Tibial artery (tissue), 4 donors: ENCODE measurements at regions not wholly inside any gene's neighbourhood (a gene's known extent, or its start where the extent isn't known, plus 50 kb on each side); places are given as distances from the start of the nearest gene placed in this dataset.

ENCODE experiments used
- DNase-seq, 2 donors: peaks; one replicate each; pipeline ENCODE4 v3.0.0-alpha.2; 2019
- H3K27ac ChIP-seq, 2 donors: fragments of 200-600 bp; sonication (generic) in 1 of 2; 1 replicate in 1 of 2; 2 replicates in 1 of 2; pipeline ENCODE4 v1.5.1; 2018 to 2019; ENCODE audit warnings: mild to moderate bottlenecking in 1 of 2
- H3K27me3 ChIP-seq, 2 donors: fragments of 200-600 bp; sonication (generic) in 1 of 2; one replicate each; pipeline versions ENCODE4 v1.5.1 to v1.6.0; 2016 to 2019
- H3K36me3 ChIP-seq, 3 donors: fragments of 200-600 bp; sonication (generic) in 2 of 3; one replicate each; pipeline ENCODE4 v1.5.1; 2016 to 2019; ENCODE audit warnings: mild to moderate bottlenecking in 2 of 3
- H3K4me1 ChIP-seq, 4 donors: fragments of 200-600 bp; sonication (generic) in 2 of 4; 1 replicate in 3 of 4; 2 replicates in 1 of 4; pipeline ENCODE4 v1.5.1; 2016 to 2019
- H3K4me3 ChIP-seq, 2 donors: fragments of 200-600 bp; sonication (generic) in 1 of 2; 1 replicate in 1 of 2; 2 replicates in 1 of 2; pipeline ENCODE4 v1.5.1; 2018 to 2019; ENCODE audit warnings: mild to moderate bottlenecking in 2 of 2
- H3K9me3 ChIP-seq, 3 donors: fragments of 200-600 bp; sonication (generic) in 1 of 3; one replicate each; pipeline ENCODE4 v1.5.1; 2016 to 2019
- intact Hi-C: fragments of 100-400 bp; cut with DNase I; formaldehyde crosslinking; loops from one replicate; pipeline ENCODE4 v1.15.0; 2023; ENCODE audit warnings: low total_unique reads
- TF ChIP-seq, protein P1 (sequence below), 2 experiments: fragments of 200-600 bp in 1 of 2; fragments of 450-650 bp in 1 of 2; IDR thresholded peaks; one replicate each; pipeline ENCODE4 v1.5.1; 2017 to 2019; ENCODE audit warnings: antibody characterized with exemption in 2 of 2, mild to moderate bottlenecking in 1 of 2, moderate library complexity in 1 of 2

DNA sequence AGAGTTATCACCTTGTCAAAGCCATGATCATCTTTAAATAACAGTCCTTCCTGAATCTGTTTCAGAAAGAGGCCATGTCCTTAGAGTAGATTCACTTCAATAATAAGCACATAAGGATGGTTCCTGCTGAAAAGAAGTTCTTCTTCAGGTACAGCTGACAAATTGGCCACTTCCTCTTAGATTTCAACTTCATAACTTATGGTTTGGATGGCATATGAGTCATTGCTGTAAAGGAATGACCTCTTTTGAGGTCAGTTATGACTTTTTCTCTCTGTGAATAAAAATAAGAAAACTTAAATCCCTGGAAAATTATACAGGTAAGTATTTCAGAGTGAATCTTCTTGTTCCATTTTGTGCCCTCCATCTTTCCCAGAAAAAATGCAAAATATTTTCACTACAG lies 555.3 kb upstream of the ZNF462 start:
- no peaks in the 10 kb centered on the region for H3K27me3 ChIP-seq
- H3K36me3 ChIP-seq, result no peaks in the 10 kb centered on the region
- DNase-seq, result no peak
- H3K4me1 ChIP-seq, result no peaks in the 10 kb centered on the region
- H3K9me3 ChIP-seq, result no peaks in the 10 kb centered on the region
- intact Hi-C loops, result no loop called here
- no peak overlapping the region for H3K27ac ChIP-seq
- TF ChIP-seq, protein P1, sequence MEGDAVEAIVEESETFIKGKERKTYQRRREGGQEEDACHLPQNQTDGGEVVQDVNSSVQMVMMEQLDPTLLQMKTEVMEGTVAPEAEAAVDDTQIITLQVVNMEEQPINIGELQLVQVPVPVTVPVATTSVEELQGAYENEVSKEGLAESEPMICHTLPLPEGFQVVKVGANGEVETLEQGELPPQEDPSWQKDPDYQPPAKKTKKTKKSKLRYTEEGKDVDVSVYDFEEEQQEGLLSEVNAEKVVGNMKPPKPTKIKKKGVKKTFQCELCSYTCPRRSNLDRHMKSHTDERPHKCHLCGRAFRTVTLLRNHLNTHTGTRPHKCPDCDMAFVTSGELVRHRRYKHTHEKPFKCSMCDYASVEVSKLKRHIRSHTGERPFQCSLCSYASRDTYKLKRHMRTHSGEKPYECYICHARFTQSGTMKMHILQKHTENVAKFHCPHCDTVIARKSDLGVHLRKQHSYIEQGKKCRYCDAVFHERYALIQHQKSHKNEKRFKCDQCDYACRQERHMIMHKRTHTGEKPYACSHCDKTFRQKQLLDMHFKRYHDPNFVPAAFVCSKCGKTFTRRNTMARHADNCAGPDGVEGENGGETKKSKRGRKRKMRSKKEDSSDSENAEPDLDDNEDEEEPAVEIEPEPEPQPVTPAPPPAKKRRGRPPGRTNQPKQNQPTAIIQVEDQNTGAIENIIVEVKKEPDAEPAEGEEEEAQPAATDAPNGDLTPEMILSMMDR (IDR thresholded peaks at IDR 0.05), result no peak
- no peak overlapping the region for H3K4me3 ChIP-seq

DNA sequence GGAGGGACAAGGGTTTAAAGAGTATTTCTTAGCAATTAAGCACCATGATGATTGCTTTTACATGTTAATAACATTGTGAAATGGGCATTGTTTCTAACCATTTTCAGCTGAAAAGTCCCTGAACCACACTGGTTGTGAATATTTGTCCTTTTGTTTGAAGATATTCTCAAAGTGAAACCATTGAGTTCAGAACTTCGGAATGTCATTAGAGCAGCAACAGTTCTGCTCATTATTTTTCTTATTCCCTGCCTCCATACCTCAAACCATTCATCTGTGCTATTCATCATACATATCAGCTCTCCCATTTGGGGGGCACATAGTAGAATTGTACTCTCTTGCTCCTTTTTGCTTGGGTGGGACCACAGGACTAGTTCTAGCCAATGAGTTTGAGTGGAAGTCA lies 553.0 kb upstream of the ZNF462 start:
- TF ChIP-seq, protein P1 (IDR thresholded peaks at IDR 0.05), result no peak
- Histone ChIP-seq H3K27ac (no peak overlapping the region), H3K36me3 (no peaks in the 10 kb centered on the region), H3K9me3 (no peaks in the 10 kb centered on the region), H3K27me3 (no peaks in the 10 kb centered on the region), H3K4me3 (no peak overlapping the region), H3K4me1 (no peaks in the 10 kb centered on the region)
- intact Hi-C loops, result no loop called here
- no peak for DNase-seq

DNA sequence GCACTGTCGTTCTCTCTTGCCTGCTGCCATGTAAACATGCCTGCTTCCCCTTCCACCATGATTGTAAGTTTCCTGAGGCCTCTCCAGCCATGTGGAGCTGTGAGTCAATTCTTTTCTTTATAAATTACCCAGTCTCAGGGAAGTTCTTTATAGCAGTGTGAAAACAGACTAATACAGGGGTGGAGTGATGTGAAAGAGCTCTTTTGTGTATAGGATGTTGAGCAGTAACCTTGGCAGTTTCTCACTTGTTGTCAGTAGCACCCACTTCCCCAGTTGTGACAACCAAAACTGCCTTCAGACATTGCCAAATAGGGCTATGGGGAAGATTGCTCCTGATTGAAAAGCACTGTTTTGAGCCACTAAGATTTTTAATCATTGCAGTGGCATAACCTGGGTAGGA lies 552.2 kb upstream of the ZNF462 start:
- H3K9me3 ChIP-seq, result no peaks in the 10 kb centered on the region
- H3K36me3 ChIP-seq, result no peaks in the 10 kb centered on the region
- no peaks in the 10 kb centered on the region for H3K4me1 ChIP-seq
- intact Hi-C loops, result no loop called here
- H3K27me3 ChIP-seq, result no peaks in the 10 kb centered on the region
- no peak overlapping the region for H3K4me3 ChIP-seq
- no peak for DNase-seq
- TF ChIP-seq, protein P1 (IDR thresholded peaks at IDR 0.05), result no peak
- H3K27ac ChIP-seq, result no peak overlapping the region

DNA sequence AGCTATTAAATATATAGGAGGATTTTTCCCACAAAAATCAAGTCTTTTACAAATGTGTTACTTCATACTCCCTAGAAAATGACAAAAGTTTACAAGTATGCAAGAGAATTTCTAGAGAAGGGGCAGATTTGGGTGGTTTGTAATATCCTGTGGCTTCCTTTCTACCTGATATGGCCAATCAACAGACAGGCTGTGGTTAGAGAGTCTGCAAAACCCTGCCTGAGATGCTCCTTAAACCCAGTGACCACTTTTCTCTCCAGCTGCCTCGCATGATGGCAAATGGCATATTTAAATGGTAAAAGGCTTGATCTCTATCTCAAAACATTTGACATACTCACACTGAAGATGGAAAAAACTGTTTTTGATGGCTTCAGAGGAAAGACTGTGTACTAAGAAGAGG lies 550.1 kb upstream of the ZNF462 start:
- Histone ChIP-seq H3K9me3 (no peaks in the 10 kb centered on the region), H3K4me1 (no peaks in the 10 kb centered on the region), H3K4me3 (no peak overlapping the region), H3K27ac (no peak overlapping the region), H3K36me3 (no peaks in the 10 kb centered on the region), H3K27me3 (no peaks in the 10 kb centered on the region)
- TF ChIP-seq, protein P1 (IDR thresholded peaks at IDR 0.05), result no peak
- intact Hi-C loops, result no loop called here
- no peak for DNase-seq

DNA sequence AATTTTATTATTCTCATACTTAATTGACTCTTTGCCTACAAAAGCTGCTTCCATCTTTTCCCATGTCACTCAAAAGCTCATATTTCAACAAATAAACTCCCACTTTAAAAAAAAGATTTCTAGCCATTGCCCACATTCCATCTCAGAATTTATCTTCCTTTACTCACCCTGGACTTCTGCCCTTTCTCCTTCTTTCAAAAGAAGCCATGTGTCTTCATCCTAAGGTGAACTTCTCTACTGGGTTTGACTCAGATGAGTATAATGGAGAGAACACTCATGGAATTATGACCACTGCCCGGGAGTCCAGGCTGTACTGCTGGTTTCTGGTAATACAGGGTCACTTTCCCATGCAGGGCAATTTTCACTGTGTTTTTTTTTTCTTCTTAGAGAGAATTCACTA lies 548.5 kb upstream of the ZNF462 start:
- Histone ChIP-seq H3K9me3 (no peaks in the 10 kb centered on the region), H3K36me3 (no peaks in the 10 kb centered on the region), H3K27ac (no peak overlapping the region), H3K27me3 (no peaks in the 10 kb centered on the region), H3K4me1 (no peaks in the 10 kb centered on the region), H3K4me3 (no peak overlapping the region)
- intact Hi-C loops, result no loop called here
- no peak for DNase-seq
- TF ChIP-seq, protein P1 (IDR thresholded peaks at IDR 0.05), result no peak
